ENCODE measurements at regions not wholly inside any gene's neighbourhood (a gene's known extent, or its start where the extent isn't known, plus 50 kb on each side); places are given as distances from the start of the nearest gene placed in this dataset.

DNA sequence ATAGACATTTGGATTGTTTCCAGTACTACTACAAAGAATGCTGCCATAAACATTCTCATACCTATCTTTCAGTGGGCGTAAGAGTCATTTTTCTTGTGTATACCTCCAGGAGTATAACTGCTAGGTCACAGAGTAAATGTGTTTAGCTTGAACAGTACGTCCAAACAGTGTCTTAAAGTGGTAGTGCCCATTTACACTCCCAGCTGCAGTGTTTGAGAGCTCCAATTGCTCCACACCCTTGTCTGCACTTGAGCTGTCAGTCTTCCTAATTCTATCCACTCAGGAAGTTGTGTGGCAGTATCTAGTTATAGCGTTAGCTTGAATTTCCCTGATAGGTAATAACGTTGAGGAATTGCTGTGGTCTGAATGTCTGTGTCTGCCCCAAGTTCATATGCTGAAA lies 404.7 kb upstream of the PPP2R3A start:
- no peak overlapping the region for H3K9ac ChIP-seq (ENCODE audit: low read length)
- no CpG with 5 or more reads among the region's 4 CpGs for WGBS (ENCODE audit: extremely low coverage, insufficient coverage, low lambda C conversion rate)
- no peak overlapping the region for H3K23ac ChIP-seq (ENCODE audit: low read length)
- H2BK5ac ChIP-seq (ENCODE audit: low read length) = no peak overlapping the region
- no peak overlapping the region for H4K8ac ChIP-seq (ENCODE audit: low read depth, low read length)
- H3K56ac ChIP-seq (ENCODE audit: low read length) = no peak overlapping the region
- no peak overlapping the region for H3K27ac ChIP-seq (ENCODE audit: low read depth, low read length)
- H3K79me2 ChIP-seq (ENCODE audit: control insufficient read depth, insufficient read depth, low read length) = no peaks in the 10 kb centered on the region
- H3K18ac ChIP-seq (ENCODE audit: low read length) = no peak overlapping the region
- no peak overlapping the region for H3K4me2 ChIP-seq (ENCODE audit: low read length)
- no peak overlapping the region for H4K5ac ChIP-seq (ENCODE audit: low read length)
- H2BK15ac ChIP-seq (replicated peaks; ENCODE audit: low read depth) = no peak overlapping the region
- H3K4me1 ChIP-seq (ENCODE audit: control insufficient read depth, low read depth, low read length) = no peaks in the 10 kb centered on the region
- H2AK5ac ChIP-seq (ENCODE audit: low read length) = no peak overlapping the region
- no peak overlapping the region for H3K4me3 ChIP-seq (ENCODE audit: low read length)
- no peak overlapping the region for H2BK120ac ChIP-seq (ENCODE audit: low read depth, low read length)
- no peak for DNase-seq
- no peak overlapping the region for H3K4ac ChIP-seq (ENCODE audit: low read depth, low read length)
- no peaks in the 10 kb centered on the region for H3K27me3 ChIP-seq (ENCODE audit: insufficient read depth, low read length, poor library complexity)
- no peaks in the 10 kb centered on the region for H3K36me3 ChIP-seq (ENCODE audit: control insufficient read depth, insufficient read depth, low read length)
- no peaks in the 10 kb centered on the region for H3K79me1 ChIP-seq (ENCODE audit: low read length)

DNA sequence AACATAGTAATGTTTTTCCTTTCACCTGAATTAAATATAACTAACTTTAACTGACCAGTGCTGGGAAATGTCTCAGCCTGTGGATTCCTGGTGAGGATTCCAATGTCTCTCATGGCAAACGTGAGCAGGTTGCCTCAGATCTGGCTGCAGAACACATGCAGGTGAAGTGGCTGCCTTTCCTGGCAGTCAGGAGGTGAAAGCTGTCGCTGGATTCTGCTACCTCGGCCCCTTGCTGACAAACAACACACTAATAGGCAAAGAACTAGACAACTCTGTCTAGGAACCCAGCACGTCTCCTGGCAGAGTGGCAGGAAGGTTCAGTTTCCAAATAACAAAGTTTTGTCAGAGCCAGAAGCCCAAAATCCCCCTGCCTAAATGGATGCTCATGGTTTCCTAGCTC lies 400.8 kb upstream of the PPP2R3A start:
- no peaks in the 10 kb centered on the region for H3K36me3 ChIP-seq (ENCODE audit: control insufficient read depth, insufficient read depth, low read length)
- no peak overlapping the region for H2BK120ac ChIP-seq (ENCODE audit: low read depth, low read length)
- no peak overlapping the region for H4K8ac ChIP-seq (ENCODE audit: low read depth, low read length)
- H3K23ac ChIP-seq (ENCODE audit: low read length) = no peak overlapping the region
- H2BK5ac ChIP-seq (ENCODE audit: low read length) = no peak overlapping the region
- no peak overlapping the region for H2BK15ac ChIP-seq (replicated peaks; ENCODE audit: low read depth)
- H3K4me2 ChIP-seq (ENCODE audit: low read length) = no peak overlapping the region
- no peaks in the 10 kb centered on the region for H3K79me1 ChIP-seq (ENCODE audit: low read length)
- H3K4me1 ChIP-seq (ENCODE audit: control insufficient read depth, low read depth, low read length) = no peaks in the 10 kb centered on the region
- H4K5ac ChIP-seq (ENCODE audit: low read length) = no peak overlapping the region
- no CpG with 5 or more reads among the region's 4 CpGs for WGBS (ENCODE audit: extremely low coverage, insufficient coverage, low lambda C conversion rate)
- no peak overlapping the region for H3K9ac ChIP-seq (ENCODE audit: low read length)
- H2AK5ac ChIP-seq (ENCODE audit: low read length) = no peak overlapping the region
- DNase-seq = no peak
- no peak overlapping the region for H3K18ac ChIP-seq (ENCODE audit: low read length)
- no peak overlapping the region for H3K27ac ChIP-seq (ENCODE audit: low read depth, low read length)
- H3K4ac ChIP-seq (ENCODE audit: low read depth, low read length) = no peak overlapping the region
- no peak overlapping the region for H3K4me3 ChIP-seq (ENCODE audit: low read length)
- H3K79me2 ChIP-seq (ENCODE audit: control insufficient read depth, insufficient read depth, low read length) = no peaks in the 10 kb centered on the region
- no peak overlapping the region for H3K56ac ChIP-seq (ENCODE audit: low read length)
- H3K27me3 ChIP-seq (ENCODE audit: insufficient read depth, low read length, poor library complexity) = no peaks in the 10 kb centered on the region

DNA sequence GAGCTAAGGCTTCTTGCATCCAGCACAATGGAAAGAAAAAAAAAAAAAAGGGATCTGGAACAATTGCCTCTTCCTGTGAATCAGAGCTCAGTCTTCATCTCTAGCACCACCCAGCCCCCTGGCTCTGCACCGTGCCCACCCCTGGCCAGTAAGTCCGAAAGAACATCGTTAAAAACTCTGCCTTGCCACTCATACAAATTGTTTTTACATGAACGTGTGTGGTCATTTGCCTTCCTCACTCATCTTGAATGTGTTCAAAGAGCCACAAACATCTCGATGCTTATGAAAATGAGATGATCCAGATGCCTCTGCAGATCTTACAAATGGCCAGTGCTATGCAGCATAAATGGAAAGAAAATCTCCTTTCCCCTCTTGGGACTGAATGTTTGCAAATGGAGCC lies 400.0 kb upstream of the PPP2R3A start:
- Histone ChIP-seq H3K36me3 (ENCODE audit: control insufficient read depth, insufficient read depth, low read length) (no peaks in the 10 kb centered on the region), H2BK15ac (replicated peaks; ENCODE audit: low read depth) (no peak overlapping the region), H3K79me2 (ENCODE audit: control insufficient read depth, insufficient read depth, low read length) (no peaks in the 10 kb centered on the region), H2AK5ac (ENCODE audit: low read length) (no peak overlapping the region), H2BK5ac (ENCODE audit: low read length) (no peak overlapping the region), H2BK120ac (ENCODE audit: low read depth, low read length) (no peak overlapping the region), H4K8ac (ENCODE audit: low read depth, low read length) (no peak overlapping the region), H3K4me1 (ENCODE audit: control insufficient read depth, low read depth, low read length) (no peaks in the 10 kb centered on the region), H3K27ac (ENCODE audit: low read depth, low read length) (no peak overlapping the region), H3K4me3 (ENCODE audit: low read length) (no peak overlapping the region), H3K18ac (ENCODE audit: low read length) (no peak overlapping the region), H4K5ac (ENCODE audit: low read length) (no peak overlapping the region), H3K23ac (ENCODE audit: low read length) (no peak overlapping the region), H3K4ac (ENCODE audit: low read depth, low read length) (no peak overlapping the region), H3K56ac (ENCODE audit: low read length) (no peak overlapping the region), H3K79me1 (ENCODE audit: low read length) (no peaks in the 10 kb centered on the region), H3K4me2 (ENCODE audit: low read length) (no peak overlapping the region), H3K27me3 (ENCODE audit: insufficient read depth, low read length, poor library complexity) (no peaks in the 10 kb centered on the region), H3K9ac (ENCODE audit: low read length) (no peak overlapping the region)
- no peak for DNase-seq
- no CpG with 5 or more reads among the region's 5 CpGs for WGBS (ENCODE audit: extremely low coverage, insufficient coverage, low lambda C conversion rate)

DNA sequence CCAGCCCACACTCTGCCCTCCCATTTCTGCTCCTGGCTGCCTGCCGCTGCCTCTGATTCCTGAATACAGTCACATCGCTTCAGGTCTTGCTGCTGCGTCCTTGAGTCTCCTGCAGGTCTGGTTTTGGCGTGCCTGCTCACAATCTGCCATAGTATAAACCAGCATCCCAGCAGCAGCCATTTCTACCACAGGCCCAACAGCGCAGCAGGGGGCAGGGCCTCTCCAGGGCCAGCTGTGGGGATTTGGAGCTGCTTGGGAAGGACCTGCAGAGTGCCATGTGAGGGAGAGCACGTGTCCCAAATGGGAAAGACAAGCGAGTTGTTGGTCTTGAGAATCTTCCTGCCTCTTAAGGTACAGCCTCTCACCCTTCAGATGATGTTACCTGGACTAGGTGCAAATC lies 398.3 kb upstream of the PPP2R3A start:
- H3K18ac ChIP-seq (ENCODE audit: low read length) = no peak overlapping the region
- H3K4me3 ChIP-seq (ENCODE audit: low read length) = no peak overlapping the region
- H3K56ac ChIP-seq (ENCODE audit: low read length) = no peak overlapping the region
- no peak overlapping the region for H3K27ac ChIP-seq (ENCODE audit: low read depth, low read length)
- no peak overlapping the region for H2BK5ac ChIP-seq (ENCODE audit: low read length)
- no peak overlapping the region for H3K4me2 ChIP-seq (ENCODE audit: low read length)
- no peak overlapping the region for H2BK120ac ChIP-seq (ENCODE audit: low read depth, low read length)
- H3K23ac ChIP-seq (ENCODE audit: low read length) = no peak overlapping the region
- no peak overlapping the region for H3K9ac ChIP-seq (ENCODE audit: low read length)
- H3K79me1 ChIP-seq (ENCODE audit: low read length) = no peaks in the 10 kb centered on the region
- DNase-seq = no peak
- no peaks in the 10 kb centered on the region for H3K36me3 ChIP-seq (ENCODE audit: control insufficient read depth, insufficient read depth, low read length)
- no peak overlapping the region for H4K8ac ChIP-seq (ENCODE audit: low read depth, low read length)
- H2BK15ac ChIP-seq (replicated peaks; ENCODE audit: low read depth) = no peak overlapping the region
- H3K79me2 ChIP-seq (ENCODE audit: control insufficient read depth, insufficient read depth, low read length) = no peaks in the 10 kb centered on the region
- no peak overlapping the region for H3K4ac ChIP-seq (ENCODE audit: low read depth, low read length)
- no peak overlapping the region for H2AK5ac ChIP-seq (ENCODE audit: low read length)
- no peaks in the 10 kb centered on the region for H3K27me3 ChIP-seq (ENCODE audit: insufficient read depth, low read length, poor library complexity)
- WGBS (ENCODE audit: extremely low coverage, insufficient coverage, low lambda C conversion rate) = no CpG with 5 or more reads among the region's 7 CpGs
- no peak overlapping the region for H4K5ac ChIP-seq (ENCODE audit: low read length)
- no peaks in the 10 kb centered on the region for H3K4me1 ChIP-seq (ENCODE audit: control insufficient read depth, low read depth, low read length)

DNA sequence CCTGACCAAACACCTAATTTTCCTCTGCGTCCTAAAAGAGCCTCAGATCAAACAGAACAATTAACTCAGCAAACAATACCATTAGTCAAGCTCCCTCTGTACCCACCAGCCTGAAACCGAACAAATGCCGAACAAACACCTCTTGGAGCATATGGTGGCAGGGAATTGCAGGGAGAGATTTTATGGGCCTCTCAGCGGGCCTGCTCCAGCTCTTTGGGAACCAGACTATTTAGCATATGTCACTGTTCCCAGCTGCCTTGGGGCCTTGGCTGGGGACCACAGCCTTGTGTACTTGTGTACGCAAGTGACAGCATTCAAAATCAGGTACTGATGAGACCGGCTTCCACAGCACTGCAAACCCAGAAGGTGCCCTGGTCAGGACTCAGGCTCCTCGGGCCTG lies 388.8 kb upstream of the PPP2R3A start:
- no peaks in the 10 kb centered on the region for H3K79me2 ChIP-seq (ENCODE audit: control insufficient read depth, insufficient read depth, low read length)
- H3K23ac ChIP-seq (ENCODE audit: low read length) = no peak overlapping the region
- no peak overlapping the region for H4K5ac ChIP-seq (ENCODE audit: low read length)
- no peak overlapping the region for H2AK5ac ChIP-seq (ENCODE audit: low read length)
- H3K18ac ChIP-seq (ENCODE audit: low read length) = no peak overlapping the region
- no peak overlapping the region for H3K56ac ChIP-seq (ENCODE audit: low read length)
- no peak overlapping the region for H3K4me3 ChIP-seq (ENCODE audit: low read length)
- no peak overlapping the region for H2BK5ac ChIP-seq (ENCODE audit: low read length)
- no peak overlapping the region for H2BK120ac ChIP-seq (ENCODE audit: low read depth, low read length)
- H3K4me2 ChIP-seq (ENCODE audit: low read length) = no peak overlapping the region
- no peak overlapping the region for H4K8ac ChIP-seq (ENCODE audit: low read depth, low read length)
- H3K4me1 ChIP-seq (ENCODE audit: control insufficient read depth, low read depth, low read length) = no peaks in the 10 kb centered on the region
- no peaks in the 10 kb centered on the region for H3K27me3 ChIP-seq (ENCODE audit: insufficient read depth, low read length, poor library complexity)
- no peak for DNase-seq
- H3K36me3 ChIP-seq (ENCODE audit: control insufficient read depth, insufficient read depth, low read length) = no peaks in the 10 kb centered on the region
- no peak overlapping the region for H3K27ac ChIP-seq (ENCODE audit: low read depth, low read length)
- H3K4ac ChIP-seq (ENCODE audit: low read depth, low read length) = no peak overlapping the region
- no peak overlapping the region for H3K9ac ChIP-seq (ENCODE audit: low read length)
- no peak overlapping the region for H2BK15ac ChIP-seq (replicated peaks; ENCODE audit: low read depth)
- no CpG with 5 or more reads among the region's 7 CpGs for WGBS (ENCODE audit: extremely low coverage, insufficient coverage, low lambda C conversion rate)
- H3K79me1 ChIP-seq (ENCODE audit: low read length) = no peaks in the 10 kb centered on the region

DNA sequence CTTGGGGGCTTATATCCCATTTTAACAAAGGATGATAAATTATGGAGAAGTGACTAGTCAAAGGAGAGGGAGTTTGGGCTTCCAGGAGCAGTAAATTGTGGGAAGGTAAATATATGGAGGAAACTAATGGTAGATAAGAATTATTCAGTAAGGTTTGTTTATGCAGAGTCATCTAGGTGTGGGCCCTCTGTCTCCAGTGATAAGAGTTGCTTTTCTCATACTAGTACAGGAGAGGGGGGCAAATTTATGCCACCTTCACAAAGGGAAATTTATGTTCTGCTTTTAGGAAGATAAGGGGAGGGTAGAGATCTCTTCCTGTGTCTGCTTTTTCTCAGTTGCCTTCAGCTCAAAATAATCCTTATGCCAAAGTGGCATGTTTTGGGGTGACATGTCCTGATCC lies 383.7 kb upstream of the PPP2R3A start:
- no peak overlapping the region for H3K4me2 ChIP-seq (ENCODE audit: low read length)
- H2BK15ac ChIP-seq (replicated peaks; ENCODE audit: low read depth) = no peak overlapping the region
- no peaks in the 10 kb centered on the region for H3K36me3 ChIP-seq (ENCODE audit: control insufficient read depth, insufficient read depth, low read length)
- no peak overlapping the region for H3K4me3 ChIP-seq (ENCODE audit: low read length)
- H2AK5ac ChIP-seq (ENCODE audit: low read length) = no peak overlapping the region
- no peak overlapping the region for H2BK5ac ChIP-seq (ENCODE audit: low read length)
- no peaks in the 10 kb centered on the region for H3K79me1 ChIP-seq (ENCODE audit: low read length)
- no peak overlapping the region for H3K23ac ChIP-seq (ENCODE audit: low read length)
- H3K79me2 ChIP-seq (ENCODE audit: control insufficient read depth, insufficient read depth, low read length) = no peaks in the 10 kb centered on the region
- H3K4ac ChIP-seq (ENCODE audit: low read depth, low read length) = no peak overlapping the region
- H2BK120ac ChIP-seq (ENCODE audit: low read depth, low read length) = no peak overlapping the region
- no peak overlapping the region for H3K18ac ChIP-seq (ENCODE audit: low read length)
- DNase-seq = no peak
- H3K27ac ChIP-seq (ENCODE audit: low read depth, low read length) = no peak overlapping the region
- no peak overlapping the region for H3K56ac ChIP-seq (ENCODE audit: low read length)
- H3K27me3 ChIP-seq (ENCODE audit: insufficient read depth, low read length, poor library complexity) = no peaks in the 10 kb centered on the region
- H3K9ac ChIP-seq (ENCODE audit: low read length) = no peak overlapping the region
- H3K4me1 ChIP-seq (ENCODE audit: control insufficient read depth, low read depth, low read length) = no peaks in the 10 kb centered on the region
- H4K5ac ChIP-seq (ENCODE audit: low read length) = no peak overlapping the region
- no peak overlapping the region for H4K8ac ChIP-seq (ENCODE audit: low read depth, low read length)

Measured in mesendoderm (in vitro differentiated cells).